GM12864 (cell line): ENCODE measurements at regions not wholly inside any gene's neighbourhood (a gene's known extent, or its start where the extent isn't known, plus 50 kb on each side); places are given as distances from the start of the nearest gene placed in this dataset.

Source experiments
- DNase-seq: peaks from one replicate; pipeline ENCODE4 v3.0.0-alpha.2; 2011; ENCODE audit warnings: low read depth
- H3K4me3 ChIP-seq: 2 replicates; pipeline ENCODE4 v1.5.1; 2011; ENCODE audit warnings: mild to moderate bottlenecking, low read depth, low read length, control low read depth
- TF ChIP-seq, protein P1 (sequence below): IDR thresholded peaks from 2 replicates; pipeline ENCODE4 v1.5.1; 2011; ENCODE audit warnings: low read depth, mild to moderate bottlenecking, moderate library complexity, low read length, control low read depth, inconsistent platforms; ENCODE audit errors: missing control alignments

DNA sequence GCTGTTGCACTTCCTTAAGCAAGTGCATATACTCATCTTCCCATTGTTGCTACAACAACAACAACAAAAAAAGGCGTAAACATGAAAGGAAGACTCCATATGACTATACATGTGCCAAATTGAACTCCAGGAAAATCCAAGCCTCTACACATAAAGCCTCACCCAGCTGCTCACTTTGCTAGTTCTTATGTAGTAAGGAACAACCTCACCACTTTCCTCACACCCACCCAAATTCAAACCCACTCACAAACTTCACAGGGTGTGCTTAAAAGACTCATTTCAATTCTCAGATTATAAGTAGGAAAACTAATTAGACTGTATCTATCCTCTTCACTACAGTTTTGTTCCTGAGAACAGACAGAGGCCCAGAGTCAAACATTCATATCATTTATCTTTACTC lies 671.1 kb upstream of the INTU start:
- H3K4me3 ChIP-seq = no peak overlapping the region
- TF ChIP-seq, protein P1, sequence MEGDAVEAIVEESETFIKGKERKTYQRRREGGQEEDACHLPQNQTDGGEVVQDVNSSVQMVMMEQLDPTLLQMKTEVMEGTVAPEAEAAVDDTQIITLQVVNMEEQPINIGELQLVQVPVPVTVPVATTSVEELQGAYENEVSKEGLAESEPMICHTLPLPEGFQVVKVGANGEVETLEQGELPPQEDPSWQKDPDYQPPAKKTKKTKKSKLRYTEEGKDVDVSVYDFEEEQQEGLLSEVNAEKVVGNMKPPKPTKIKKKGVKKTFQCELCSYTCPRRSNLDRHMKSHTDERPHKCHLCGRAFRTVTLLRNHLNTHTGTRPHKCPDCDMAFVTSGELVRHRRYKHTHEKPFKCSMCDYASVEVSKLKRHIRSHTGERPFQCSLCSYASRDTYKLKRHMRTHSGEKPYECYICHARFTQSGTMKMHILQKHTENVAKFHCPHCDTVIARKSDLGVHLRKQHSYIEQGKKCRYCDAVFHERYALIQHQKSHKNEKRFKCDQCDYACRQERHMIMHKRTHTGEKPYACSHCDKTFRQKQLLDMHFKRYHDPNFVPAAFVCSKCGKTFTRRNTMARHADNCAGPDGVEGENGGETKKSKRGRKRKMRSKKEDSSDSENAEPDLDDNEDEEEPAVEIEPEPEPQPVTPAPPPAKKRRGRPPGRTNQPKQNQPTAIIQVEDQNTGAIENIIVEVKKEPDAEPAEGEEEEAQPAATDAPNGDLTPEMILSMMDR = no peak
- DNase-seq = no peak

DNA sequence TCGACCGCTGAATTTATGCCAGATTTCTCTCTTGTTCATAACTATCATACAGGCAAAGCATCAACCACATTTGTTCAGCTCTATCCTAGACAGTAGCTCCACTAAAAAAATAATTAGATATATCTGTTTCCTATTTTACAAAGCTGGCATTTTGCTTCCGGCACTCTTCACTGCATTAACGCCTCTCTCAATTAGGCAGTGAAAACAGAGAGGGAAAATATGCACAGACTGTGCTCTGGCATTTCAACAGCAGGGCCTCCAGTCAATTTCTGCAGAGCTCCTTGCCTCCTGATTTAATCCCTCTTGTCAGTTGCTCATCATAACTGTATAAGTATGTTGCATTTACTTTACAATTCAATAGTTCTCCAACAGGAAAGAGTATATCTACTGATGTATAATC lies 666.9 kb upstream of the INTU start:
- H3K4me3 ChIP-seq = no peak overlapping the region
- TF ChIP-seq, protein P1 = no peak
- no peak for DNase-seq

DNA sequence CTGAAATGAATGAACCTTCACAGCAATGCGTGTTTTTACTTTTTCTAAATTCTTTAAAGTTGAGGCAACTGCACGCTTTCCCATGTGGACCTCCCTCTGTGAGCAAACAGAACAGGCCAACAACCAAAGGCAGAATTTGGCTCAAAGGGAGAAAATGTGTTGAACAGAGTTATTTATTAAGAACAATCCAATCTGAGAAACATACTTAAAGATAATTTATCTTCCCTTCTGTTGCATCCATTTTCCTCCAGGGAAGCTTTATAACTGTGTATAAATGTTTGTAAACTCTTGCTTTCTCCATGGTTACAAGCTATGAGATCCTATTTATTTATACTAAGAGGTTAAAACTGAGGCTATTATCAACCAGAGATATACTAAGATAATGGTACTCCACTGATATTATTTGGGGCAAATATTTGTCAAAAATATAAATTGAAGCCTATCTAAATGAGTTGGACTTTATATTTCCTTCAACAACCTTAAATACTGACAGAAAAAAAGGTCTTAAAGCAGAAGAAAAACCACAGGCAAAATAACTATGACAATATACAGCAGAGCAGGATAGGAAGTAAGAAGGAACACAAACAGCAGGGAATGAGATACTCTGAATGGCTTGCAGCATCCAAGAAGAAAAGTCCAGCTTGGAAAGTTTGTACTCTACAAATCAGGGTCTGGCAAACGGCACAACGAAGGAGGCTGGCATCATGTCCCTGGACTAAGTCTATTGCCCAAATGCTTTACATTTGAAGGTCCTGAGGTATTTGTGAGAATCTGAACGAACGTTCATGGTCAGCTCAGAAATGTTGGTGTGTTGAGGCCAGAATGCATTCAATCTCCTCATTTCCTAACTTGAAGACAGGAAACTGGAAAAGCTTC lies 663.2 kb upstream of the INTU start:
- no peak overlapping the region for H3K4me3 ChIP-seq
- no peak for DNase-seq
- TF ChIP-seq, protein P1 = no peak

DNA sequence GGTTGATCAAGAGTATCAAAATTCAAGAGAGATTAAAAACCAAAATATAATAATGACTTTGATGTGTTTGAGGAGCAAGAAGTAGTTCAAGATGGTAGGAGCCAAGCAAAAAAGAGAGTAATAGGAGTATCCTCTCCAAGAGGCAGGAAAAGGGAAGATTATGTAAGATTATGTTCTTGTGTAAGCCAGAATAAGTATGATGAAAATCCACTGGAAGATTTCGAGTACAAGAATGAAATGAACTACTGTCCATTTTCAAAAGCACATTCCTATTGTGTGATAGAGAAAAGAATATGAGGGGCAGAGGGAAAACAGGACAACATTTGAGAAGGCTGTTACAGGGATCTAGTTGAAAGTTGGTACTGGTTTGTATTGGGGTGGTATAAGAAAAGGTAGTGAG lies 659.6 kb upstream of the INTU start:
- TF ChIP-seq, protein P1 = no peak
- H3K4me3 ChIP-seq = no peak overlapping the region
- DNase-seq = no peak

DNA sequence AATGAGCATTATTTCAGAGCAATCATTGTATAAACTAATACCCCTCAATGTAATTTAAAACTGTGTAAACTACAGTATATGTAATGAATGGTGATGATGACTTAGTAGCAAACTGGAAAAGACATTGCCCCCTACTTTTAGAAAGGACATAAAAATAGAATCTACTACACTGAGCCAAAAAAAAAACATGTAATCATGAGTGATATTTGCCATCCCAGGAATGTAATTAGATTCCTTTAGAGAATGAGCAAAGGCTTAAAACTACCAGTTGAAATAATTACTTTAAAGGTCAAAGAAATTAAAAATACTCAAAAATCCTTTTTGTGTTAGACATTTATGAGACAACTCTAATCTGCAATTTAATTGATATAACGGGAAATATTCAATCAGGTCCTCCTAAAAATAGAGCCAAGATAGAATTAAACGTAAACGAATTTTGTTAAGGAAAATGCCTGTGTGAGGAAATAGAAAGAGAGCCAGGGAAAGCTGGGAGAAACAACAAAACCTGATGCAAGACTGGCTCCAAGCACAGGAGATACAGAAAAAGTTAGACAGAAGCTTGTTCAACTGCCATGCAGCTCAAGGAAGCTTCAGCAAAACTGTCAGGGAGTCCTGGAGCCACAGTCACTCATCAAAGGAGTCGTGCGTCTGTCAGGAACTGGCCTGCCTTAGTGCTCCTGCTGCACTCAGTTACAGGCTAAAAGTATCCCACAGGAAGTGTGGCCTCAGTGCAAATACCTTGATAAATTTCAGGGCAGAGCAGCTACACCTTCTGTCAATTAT lies 655.7 kb upstream of the INTU start:
- no peak overlapping the region for H3K4me3 ChIP-seq
- DNase-seq = no peak
- TF ChIP-seq, protein P1 = no peak

DNA sequence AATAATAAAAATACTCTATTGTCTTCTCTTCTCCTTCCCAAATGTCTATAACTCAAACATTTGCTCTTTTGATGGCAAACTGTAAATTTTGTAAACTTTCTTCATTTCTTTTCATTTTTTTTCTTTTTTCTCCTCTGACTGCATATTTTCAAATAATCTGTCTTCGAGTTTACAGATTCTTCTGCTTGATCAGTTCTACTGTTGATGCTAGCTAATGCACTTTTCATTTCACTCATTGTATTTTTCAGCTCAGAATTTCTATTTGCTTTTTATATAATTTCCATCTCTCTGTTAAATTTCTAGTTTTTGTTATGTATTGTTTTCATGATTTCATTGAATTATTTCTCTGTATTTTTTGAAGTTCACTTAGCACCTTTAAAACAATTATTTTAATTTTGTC lies 646.8 kb upstream of the INTU start:
- TF ChIP-seq, protein P1 = no peak
- no peak for DNase-seq

DNA sequence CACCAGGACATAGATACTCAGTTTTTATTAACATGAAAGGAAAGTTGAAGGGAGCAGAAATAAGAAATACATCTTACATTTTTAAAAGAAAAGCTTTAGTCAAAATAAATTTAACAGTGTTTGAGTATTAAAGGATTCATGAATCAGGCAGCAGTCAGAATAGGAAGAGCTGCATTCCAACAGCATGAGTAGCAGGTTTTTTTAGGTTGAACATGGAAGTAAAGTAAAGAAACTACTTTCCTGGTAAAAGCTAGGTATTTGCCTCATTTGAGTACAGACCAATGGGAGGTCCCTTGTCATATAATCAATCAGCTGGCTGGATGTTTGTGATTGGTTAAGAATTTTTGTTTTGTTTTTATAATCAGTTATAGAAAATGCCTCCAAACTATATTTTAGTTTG lies 645.9 kb upstream of the INTU start:
- TF ChIP-seq, protein P1 = no peak
- no peak for DNase-seq
- H3K4me3 ChIP-seq = no peak overlapping the region

More for the DNA sequence above, 646.8 kb upstream of the INTU start:
- no peak overlapping the region for H3K4me3 ChIP-seq
